ENCODE measurements at regions not wholly inside any gene's neighbourhood (a gene's known extent, or its start where the extent isn't known, plus 50 kb on each side); places are given as distances from the start of the nearest gene placed in this dataset.
"Not testable (repeated sequence)": the region's sequence is repeated elsewhere in the genome, so short reads cannot be mapped to it uniquely, and the experiment has no call there.

- no peak for DNase-seq (ENCODE audit: low read depth in 1 of 2, low spot score in 1 of 2)
- no peaks in the 10 kb centered on the region for H3K27me3 ChIP-seq (ENCODE audit: insufficient read depth, poor library complexity, severe bottlenecking)
Measured at GRCh38 chr1:193884848-193885558, 698.6 kb upstream of the B3GALT2 start.

GRCh38 chr1:193877920-193878319 lies 691.5 kb upstream of the B3GALT2 start:
- not testable (repeated sequence) for H3K27ac ChIP-seq (replicated peaks); H3K27me3 ChIP-seq (ENCODE audit: insufficient read depth, poor library complexity, severe bottlenecking); H3K4me3 ChIP-seq (replicated peaks; ENCODE audit: insufficient read depth, low read length); DNase-seq (ENCODE audit: low read depth in 1 of 2, low spot score in 1 of 2)

More at GRCh38 chr1:193884848-193885558, 698.6 kb upstream of the B3GALT2 start:
- H3K27ac ChIP-seq (replicated peaks) = no peak overlapping the region
- TF ChIP-seq POLR2AphosphoS5 (IDR thresholded peaks at IDR 0.05; ENCODE audit: low read depth) (no peak), GABPA (IDR thresholded peaks at IDR 0.05; ENCODE audit: low read depth) (no peak), REST (IDR thresholded peaks at IDR 0.05; ENCODE audit: insufficient replicate concordance, low read depth) (no peak), SPI1 (IDR thresholded peaks at IDR 0.05; ENCODE audit: borderline replicate concordance, low read depth) (no peak), CTCF (IDR thresholded peaks at IDR 0.05; ENCODE audit: insufficient read depth, low read length) (no peak)
- H3K4me3 ChIP-seq (replicated peaks; ENCODE audit: insufficient read depth, low read length) = no peak overlapping the region

- Histone ChIP-seq H3K27ac (replicated peaks) (no peak overlapping the region), H3K27me3 (ENCODE audit: insufficient read depth, poor library complexity, severe bottlenecking) (no peaks in the 10 kb centered on the region), H3K4me3 (replicated peaks; ENCODE audit: insufficient read depth, low read length) (no peak overlapping the region)
- TF ChIP-seq POLR2AphosphoS5 (IDR thresholded peaks at IDR 0.05; ENCODE audit: low read depth) = no peak
- TF ChIP-seq CTCF (IDR thresholded peaks at IDR 0.05; ENCODE audit: insufficient read depth, low read length) = no peak
- no peak for TF ChIP-seq SPI1 (IDR thresholded peaks at IDR 0.05; ENCODE audit: borderline replicate concordance, low read depth)
- TF ChIP-seq REST (IDR thresholded peaks at IDR 0.05; ENCODE audit: insufficient replicate concordance, low read depth) = no peak
- TF ChIP-seq GABPA (IDR thresholded peaks at IDR 0.05; ENCODE audit: low read depth) = no peak
- DNase-seq (ENCODE audit: low read depth in 1 of 2, low spot score in 1 of 2) = no peak
Measured at GRCh38 chr1:193868425-193868824, 682.0 kb upstream of the B3GALT2 start.

GRCh38 chr1:193856261-193856660 lies 669.8 kb upstream of the B3GALT2 start:
- Histone ChIP-seq H3K4me3 (replicated peaks; ENCODE audit: insufficient read depth, low read length) (no peak overlapping the region), H3K27ac (replicated peaks) (no peak overlapping the region), H3K27me3 (ENCODE audit: insufficient read depth, poor library complexity, severe bottlenecking) (no peaks in the 10 kb centered on the region)
- no peak for DNase-seq (ENCODE audit: low read depth in 1 of 2, low spot score in 1 of 2)
- no peak for TF ChIP-seq POLR2AphosphoS5 (IDR thresholded peaks at IDR 0.05; ENCODE audit: low read depth)
- TF ChIP-seq SPI1 (IDR thresholded peaks at IDR 0.05; ENCODE audit: borderline replicate concordance, low read depth) = no peak

- Histone ChIP-seq H3K27me3 (ENCODE audit: insufficient read depth, poor library complexity, severe bottlenecking) (no peaks in the 10 kb centered on the region), H3K27ac (replicated peaks) (no peak overlapping the region), H3K4me3 (replicated peaks; ENCODE audit: insufficient read depth, low read length) (no peak overlapping the region)
- TF ChIP-seq GABPA (IDR thresholded peaks at IDR 0.05; ENCODE audit: low read depth) (no peak), POLR2AphosphoS5 (IDR thresholded peaks at IDR 0.05; ENCODE audit: low read depth) (no peak), SPI1 (IDR thresholded peaks at IDR 0.05; ENCODE audit: borderline replicate concordance, low read depth) (no peak), REST (IDR thresholded peaks at IDR 0.05; ENCODE audit: insufficient replicate concordance, low read depth) (no peak), CTCF (IDR thresholded peaks at IDR 0.05; ENCODE audit: insufficient read depth, low read length) (no peak)
- DNase-seq (ENCODE audit: low read depth in 1 of 2, low spot score in 1 of 2) = no peak
Measured at GRCh38 chr1:193850745-193851144, 664.3 kb upstream of the B3GALT2 start.

Data from HL-60 (cell line).